Smooth muscle cell (in vitro differentiated cells): ENCODE measurements at regions not wholly inside any gene's neighbourhood (a gene's known extent, or its start where the extent isn't known, plus 50 kb on each side); places are given as distances from the start of the nearest gene placed in this dataset.
"Not testable (repeated sequence)": the region's sequence is repeated elsewhere in the genome, so short reads cannot be mapped to it uniquely, and the experiment has no call there.

Source experiments
- DNase-seq: peaks from one replicate; lab custom pipeline; 2025; ENCODE audit not compliant: unreplicated experiment; lab: John Stamatoyannopoulos, UW
- H2AFZ ChIP-seq: fragments of 200-600 bp; sonication (generic); 2 replicates; pipeline ENCODE4 v1.6.0; 2016; ENCODE audit warnings: antibody characterized with exemption, low read depth, mild to moderate bottlenecking
- H3F3A ChIP-seq: fragments of 200-600 bp; sonication (generic); 2 replicates; pipeline ENCODE4 v1.6.0; 2017; ENCODE audit warnings: antibody characterized with exemption, low read depth
- H3K27ac ChIP-seq: fragments of 200-600 bp; sonication (generic); 2 replicates; pipeline ENCODE4 v1.5.1; 2016; ENCODE audit warnings: low read depth, mild to moderate bottlenecking
- H3K27me3 ChIP-seq: fragments of 200-600 bp; sonication (generic); 2 replicates; pipeline ENCODE4 v1.6.1; 2016; ENCODE audit warnings: low read depth, mild to moderate bottlenecking
- H3K36me3 ChIP-seq: fragments of 200-600 bp; sonication (generic); 2 replicates; pipeline ENCODE4 v1.5.1; 2016; ENCODE audit warnings: low read depth
- H3K4me1 ChIP-seq: fragments of 200-600 bp; sonication (generic); 2 replicates; pipeline ENCODE4 v1.5.1; 2016; ENCODE audit warnings: low read depth
- H3K4me2 ChIP-seq: fragments of 200-600 bp; sonication (generic); 2 replicates; pipeline ENCODE4 v1.6.0; 2016; ENCODE audit warnings: mild to moderate bottlenecking
- H3K4me3 ChIP-seq: fragments of 200-600 bp; sonication (generic); 2 replicates; pipeline ENCODE4 v1.5.1; 2016; ENCODE audit warnings: mild to moderate bottlenecking
- H3K79me2 ChIP-seq: fragments of 200-600 bp; sonication (generic); 2 replicates; pipeline ENCODE4 v1.6.0; 2016; ENCODE audit warnings: low read depth, mild to moderate bottlenecking
- H3K9ac ChIP-seq: fragments of 200-600 bp; sonication (generic); 2 replicates; pipeline ENCODE4 v1.6.0; 2016; ENCODE audit warnings: low read depth
- H3K9me3 ChIP-seq: fragments of 200-600 bp; sonication (generic); replicated peaks from 2 replicates; pipeline ENCODE4 v1.5.1; 2016; ENCODE audit warnings: low read depth
- H4K20me1 ChIP-seq: fragments of 200-600 bp; sonication (generic); 2 replicates; pipeline ENCODE4 v1.6.0; 2016; ENCODE audit warnings: low read depth
- CTCF ChIP-seq: fragments of 200-600 bp; sonication (generic); IDR thresholded peaks from 2 replicates; pipeline ENCODE4 v1.5.1; 2017; ENCODE audit warnings: borderline replicate concordance, mild to moderate bottlenecking, antibody characterized with exemption; ENCODE audit not compliant: insufficient read depth, poor library complexity, severe bottlenecking
- WGBS: methylation state at CpG from one replicate; pipeline ENCODE4 v1.1.7; 2016; ENCODE audit warnings: low lambda C conversion rate; 5-methylcytosine and 5-hydroxymethylcytosine counted together

DNA sequence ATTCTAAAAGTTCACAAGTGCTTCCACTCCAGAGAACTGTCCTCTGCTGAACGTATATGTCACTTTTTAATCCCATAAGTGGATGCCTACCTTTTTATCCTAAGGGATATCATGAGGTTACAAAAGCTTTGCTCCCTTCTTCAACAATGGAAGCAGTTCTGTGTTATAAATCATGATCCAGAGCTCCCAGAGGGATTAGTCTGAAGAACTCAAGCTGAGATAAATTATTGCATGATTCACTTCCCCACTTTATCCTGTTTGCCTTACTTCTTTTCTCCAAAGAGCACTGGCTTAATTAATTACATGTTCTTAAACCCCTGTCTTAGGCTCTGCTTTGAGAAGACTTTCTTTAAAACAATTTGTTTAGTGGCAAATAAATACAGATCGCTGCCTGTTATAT is 246.7 kb downstream of the PCDH17 start:
- H3K4me1 ChIP-seq, result peaks cover 2% of the 10 kb centered on the region

GRCh38 chr13:57897225-57897624 is 265.7 kb downstream of the PCDH17 start:
- no peaks in the 10 kb centered on the region for H3K27me3 ChIP-seq
- H3K9ac ChIP-seq, result no peak overlapping the region
- no peak overlapping the region for H2AFZ ChIP-seq
- no peaks in the 10 kb centered on the region for H3K9me3 ChIP-seq
- H3K4me3 ChIP-seq, result no peak overlapping the region
- H4K20me1 ChIP-seq, result no peaks in the 10 kb centered on the region
- no peak overlapping the region for H3K4me2 ChIP-seq
- H3F3A ChIP-seq, result no peaks in the 10 kb centered on the region
- no peak for DNase-seq
- no peak for TF ChIP-seq CTCF
- H3K27ac ChIP-seq, result no peak overlapping the region
- H3K4me1 ChIP-seq, result no peaks in the 10 kb centered on the region
- no peaks in the 10 kb centered on the region for H3K36me3 ChIP-seq
- no peaks in the 10 kb centered on the region for H3K79me2 ChIP-seq

More for the DNA sequence above, 246.7 kb downstream of the PCDH17 start:
- Histone ChIP-seq H3K27me3 (no peaks in the 10 kb centered on the region), H3K4me2 (peak overlapping the region; percentile 15), H2AFZ (no peak overlapping the region), H4K20me1 (no peaks in the 10 kb centered on the region), H3K36me3 (no peaks in the 10 kb centered on the region), H3K4me3 (no peak overlapping the region), H3K79me2 (no peaks in the 10 kb centered on the region), H3K9ac (no peak overlapping the region), H3K27ac (no peak overlapping the region), H3K9me3 (no peaks in the 10 kb centered on the region), H3F3A (no peaks in the 10 kb centered on the region)
- no peak for DNase-seq
- no peak for TF ChIP-seq CTCF
- WGBS, result 32% methylated on average over 2 of the region's 2 CpGs

DNA sequence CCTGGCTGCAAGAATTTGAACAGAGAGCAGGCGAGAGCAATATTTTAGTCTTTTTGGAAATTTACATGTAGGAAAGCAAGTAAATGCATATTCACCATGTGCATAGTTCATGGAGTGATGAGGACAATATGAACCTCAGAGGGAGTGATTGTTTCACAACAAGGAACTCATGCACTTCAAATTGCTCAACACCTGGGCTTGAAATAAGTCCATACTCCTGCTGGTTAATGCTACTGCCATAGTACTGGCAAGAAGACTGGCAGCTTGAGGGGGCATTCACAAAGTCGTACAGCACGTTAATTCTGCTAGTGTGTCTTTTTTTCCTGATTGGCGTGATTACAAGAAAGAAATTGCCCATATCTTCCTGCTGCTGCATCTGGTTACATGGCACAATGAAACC is 267.6 kb downstream of the PCDH17 start:
- H3K9me3 ChIP-seq, result no peaks in the 10 kb centered on the region
- WGBS, result 91% methylated on average over 4 of the region's 4 CpGs
- H3K36me3 ChIP-seq, result no peaks in the 10 kb centered on the region
- H3K4me1 ChIP-seq, result no peaks in the 10 kb centered on the region
- H3K27ac ChIP-seq, result no peak overlapping the region
- no peaks in the 10 kb centered on the region for H3K27me3 ChIP-seq
- no peaks in the 10 kb centered on the region for H4K20me1 ChIP-seq
- no peak overlapping the region for H3K4me3 ChIP-seq
- DNase-seq, result no peak
- no peak for TF ChIP-seq CTCF
- H2AFZ ChIP-seq, result no peak overlapping the region
- H3K79me2 ChIP-seq, result no peaks in the 10 kb centered on the region
- H3K9ac ChIP-seq, result no peak overlapping the region
- H3F3A ChIP-seq, result no peaks in the 10 kb centered on the region
- no peak overlapping the region for H3K4me2 ChIP-seq

DNA sequence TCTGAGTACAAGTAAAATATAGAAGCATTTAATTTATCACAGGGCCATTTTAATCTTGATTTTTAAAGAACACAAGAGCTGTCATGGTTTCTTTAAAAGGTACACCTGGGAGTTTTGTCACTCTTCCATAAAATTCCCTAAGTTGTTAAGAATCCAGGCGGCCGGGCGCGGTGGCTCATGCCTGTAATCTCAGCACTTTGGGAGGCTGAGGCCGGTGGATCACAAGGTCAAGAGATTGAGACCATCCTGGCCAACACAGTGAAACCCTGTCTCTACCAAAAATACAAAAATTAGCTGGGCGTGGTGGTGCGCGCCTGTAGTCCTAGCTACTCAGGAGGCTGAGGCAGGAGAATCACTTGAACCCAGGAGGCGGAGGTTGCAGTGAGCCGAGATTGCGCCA is 278.3 kb downstream of the PCDH17 start:
- not testable (repeated sequence) for H3K79me2 ChIP-seq, H3K27me3 ChIP-seq, H3K27ac ChIP-seq, H3K4me3 ChIP-seq, H3F3A ChIP-seq, H3K4me2 ChIP-seq, DNase-seq, H4K20me1 ChIP-seq, H3K9me3 ChIP-seq, H3K4me1 ChIP-seq, H3K9ac ChIP-seq, H3K36me3 ChIP-seq, H2AFZ ChIP-seq
- WGBS, result over 99% methylated on average over 11 of the region's 11 CpGs
